HepG2 (cell line): ENCODE measurements at regions not wholly inside any gene's neighbourhood (a gene's known extent, or its start where the extent isn't known, plus 50 kb on each side); places are given as distances from the start of the nearest gene placed in this dataset.

Experiments
- ATAC-seq: fragments of 200-7000 bp; cut with Tn5 transposase; 3 replicates; pipeline ENCODE4 v1.9.1; 2020; ENCODE audit warnings: mild to moderate bottlenecking, moderate library complexity
- BruUV-seq: library from RNA; stranded (reverse); fragments of 400-500 nt; replicated peaks from 2 replicates; lab custom pipeline; 2021; lab: Mats Ljungman, UMichigan
- CTCF ChIA-PET: fragments of 300-600 bp; formaldehyde crosslinking; extraction: SDS; loops from one replicate; lab custom pipeline; 2021; ENCODE audit warnings: low total read pairs, inconsistent platforms, low intra/inter-chr PET ratio; lab: Yijun Ruan, JAX
- POLR2A ChIA-PET: fragments of 350-600 bp; sonication (Branson Sonifier 250); formaldehyde crosslinking; loops from one replicate; lab custom pipeline; 2020; ENCODE audit warnings: antibody characterized with exemption, inconsistent platforms; lab: Yijun Ruan, JAX
- DNase-seq: peaks from one replicate; pipeline ENCODE4 v3.0.0-alpha.2; 2015; ENCODE audit warnings: low spot score
- FAIRE-seq: peaks from 3 replicates; lab custom pipeline; 2011; peaks lifted over from hg19 to GRCh38; lab: Jason Lieb, UNC
- H2AFZ ChIP-seq: one replicate; pipeline ENCODE4 v1.6.1; 2011; ENCODE audit warnings: low read length, inconsistent platforms
- H3K27ac ChIP-seq: fragments of 300-600 bp; 3 replicates; pipeline ENCODE4 v1.8.0; 2011; ENCODE audit warnings: mixed run types, mild to moderate bottlenecking, mixed read lengths, low read length, inconsistent platforms; ENCODE audit not compliant: insufficient read depth; ENCODE audit errors: extremely low read length
- H3K27me3 ChIP-seq, 2 experiments: fragments of 200-600 bp in 1 of 2; 2 replicates in 1 of 2; 3 replicates in 1 of 2; pipeline versions ENCODE4 v1.6.0 to v1.8.0; 2011; ENCODE audit warnings: low read length in 2 of 2, mild to moderate bottlenecking in 2 of 2, moderate library complexity in 2 of 2, inconsistent platforms in 1 of 2; ENCODE audit not compliant: insufficient read depth in 2 of 2, control insufficient read depth in 1 of 2
- H3K36me3 ChIP-seq, 2 experiments: fragments of 200-600 bp in 1 of 2; replicated peaks in 1 of 2; 2 replicates in 1 of 2; 3 replicates in 1 of 2; pipeline versions ENCODE4 v1.5.1 to v1.8.0; 2011; ENCODE audit warnings: low read length in 2 of 2, inconsistent platforms in 1 of 2; ENCODE audit not compliant: insufficient read depth in 2 of 2, control insufficient read depth in 1 of 2
- H3K4me1 ChIP-seq: 2 replicates; pipeline ENCODE4 v1.5.1; 2012; ENCODE audit warnings: low read length, inconsistent platforms; ENCODE audit not compliant: insufficient read depth
- H3K4me2 ChIP-seq: 2 replicates; pipeline ENCODE4 v1.6.0; 2011; ENCODE audit warnings: low read depth, low read length, inconsistent platforms
- H3K4me3 ChIP-seq, 3 experiments: fragments of 200-600 bp in 1 of 3; sonication (generic), shearing (Covaris generic) in 1 of 3; replicated peaks in 1 of 3; 2 replicates each; pipeline ENCODE4 v1.5.1; 2011 to 2016; ENCODE audit warnings: low read length in 3 of 3, inconsistent platforms in 2 of 3, low read depth in 2 of 3, mild to moderate bottlenecking in 2 of 3, control low read depth in 1 of 3, mixed read lengths in 1 of 3; ENCODE audit not compliant: insufficient read depth in 1 of 3
- H3K79me2 ChIP-seq: one replicate; pipeline ENCODE4 v1.6.1; 2011; ENCODE audit warnings: low read length, inconsistent platforms; ENCODE audit not compliant: insufficient read depth
- H3K9ac ChIP-seq: 2 replicates; pipeline ENCODE4 v1.6.0; 2011; ENCODE audit warnings: mild to moderate bottlenecking, low read depth, low read length, inconsistent platforms; ENCODE audit not compliant: insufficient read depth
- H3K9me3 ChIP-seq: 2 replicates; pipeline ENCODE4 v1.5.1; 2012; ENCODE audit warnings: mild to moderate bottlenecking, low read length
- H4K20me1 ChIP-seq: 2 replicates; pipeline ENCODE4 v1.6.0; 2011; ENCODE audit warnings: inconsistent platforms, mild to moderate bottlenecking, low read length, moderate library complexity; ENCODE audit not compliant: insufficient read depth
- E2F1 ChIP-seq: sonication (generic); formaldehyde crosslinking; IDR thresholded peaks from 2 replicates; pipeline ENCODE4 v1.5.0; 2020; ENCODE audit warnings: missing genetic modification reagents
- FOXP1 ChIP-seq, 2 experiments: fragments of 450-650 bp in 1 of 2; IDR thresholded peaks; 2 replicates each; pipeline ENCODE4 v1.6.1; 2017 to 2018; ENCODE audit warnings: antibody characterized with exemption in 1 of 2
- KAT7 ChIP-seq: IDR thresholded peaks from 2 replicates; pipeline ENCODE4 v1.6.1; 2018; ENCODE audit warnings: borderline replicate concordance, missing compliant biosample characterization
- MAFK ChIP-seq, 2 experiments: IDR thresholded peaks in 1 of 2; conservative IDR thresholded peaks in 1 of 2; 2 replicates each; pipeline ENCODE4 v1.6.1; 2011; ENCODE audit warnings: improper control_type of control experiment in 2 of 2, low read length in 2 of 2
- PCBP2 ChIP-seq: fragments of 200-400 bp; formaldehyde crosslinking; optimal IDR thresholded peaks from 2 replicates; pipeline ENCODE3; 2018; ENCODE audit warnings: low read length, low read depth; ENCODE audit not compliant: poor library complexity, severe bottlenecking
- SMARCC2 ChIP-seq: fragments of 450-650 bp; IDR thresholded peaks from 2 replicates; pipeline ENCODE4 v1.6.1; 2017; ENCODE audit warnings: antibody characterized with exemption, mild to moderate bottlenecking
- SNAPC2 ChIP-seq: sonication (generic); formaldehyde crosslinking; IDR thresholded peaks from 2 replicates; pipeline ENCODE4 v1.8.1; 2022; ENCODE audit warnings: mild to moderate bottlenecking, missing genetic modification reagents
- ZNF136 ChIP-seq: sonication (generic); formaldehyde crosslinking; IDR thresholded peaks from 2 replicates; pipeline ENCODE4 v1.8.1; 2022; ENCODE audit warnings: low read depth, mild to moderate bottlenecking, moderate library complexity, missing genetic modification reagents
- ZNF30 ChIP-seq: sonication (generic); formaldehyde crosslinking; IDR thresholded peaks from 2 replicates; pipeline ENCODE4 v1.5.0; 2020; ENCODE audit warnings: mild to moderate bottlenecking, missing genetic modification reagents
- ZNF652 ChIP-seq: IDR thresholded peaks from 2 replicates; pipeline ENCODE4 v1.6.1; 2016; ENCODE audit warnings: low read depth, borderline replicate concordance
- WGBS: methylation state at CpG from one replicate; pipeline ENCODE4 v1.1.6; 2017; ENCODE audit warnings: low lambda C conversion rate; 5-methylcytosine and 5-hydroxymethylcytosine counted together
- in situ Hi-C: cut with HindIII; loops from 2 replicates; pipeline ENCODE4 v1.10.0; 2017; ENCODE audit warnings: low pct_unique_long_range_greater_than_20kb; ENCODE audit not compliant: extremely low pct_ligation_motif_present
- intact Hi-C: fragments of 100-400 bp; cut with micrococcal nuclease; formaldehyde crosslinking; loops from one replicate; pipeline ENCODE4 v1.10.0; 2022; ENCODE audit not compliant: unreplicated experiment
- TF ChIP-seq, protein P1 (sequence below): sonication (generic); formaldehyde crosslinking; conservative IDR thresholded peaks from 2 replicates; pipeline ENCODE4 v1.4.0; 2020; ENCODE audit warnings: missing genetic modification reagents
- TF ChIP-seq, protein P2 (sequence below): sonication (generic); formaldehyde crosslinking; IDR thresholded peaks from 2 replicates; pipeline ENCODE4 v1.8.1; 2023; ENCODE audit warnings: mild to moderate bottlenecking, moderate library complexity, missing genetic modification reagents

DNA sequence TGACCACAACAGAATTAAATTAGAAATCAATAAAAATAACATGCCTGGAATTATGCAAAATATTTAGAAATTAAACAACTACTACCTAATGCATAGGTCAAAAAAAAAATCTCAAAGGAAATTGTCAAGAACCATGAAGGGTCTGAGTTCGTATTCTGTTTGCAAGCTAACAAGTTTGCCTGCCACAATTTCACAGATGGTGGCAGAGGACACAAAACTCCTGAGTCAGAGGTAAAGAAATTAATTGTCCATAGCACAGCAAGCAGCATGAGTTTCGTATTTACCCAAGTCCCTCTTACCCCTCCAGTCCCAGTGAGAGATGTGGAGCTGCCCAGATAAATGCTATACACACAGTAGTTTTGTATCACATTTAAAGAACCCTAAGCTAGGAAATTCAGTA, 675.9 kb downstream of the UQCRFS1 start (continued):
- TF ChIP-seq ZNF652 (CRISPR knock-in tag): no peak

DNA sequence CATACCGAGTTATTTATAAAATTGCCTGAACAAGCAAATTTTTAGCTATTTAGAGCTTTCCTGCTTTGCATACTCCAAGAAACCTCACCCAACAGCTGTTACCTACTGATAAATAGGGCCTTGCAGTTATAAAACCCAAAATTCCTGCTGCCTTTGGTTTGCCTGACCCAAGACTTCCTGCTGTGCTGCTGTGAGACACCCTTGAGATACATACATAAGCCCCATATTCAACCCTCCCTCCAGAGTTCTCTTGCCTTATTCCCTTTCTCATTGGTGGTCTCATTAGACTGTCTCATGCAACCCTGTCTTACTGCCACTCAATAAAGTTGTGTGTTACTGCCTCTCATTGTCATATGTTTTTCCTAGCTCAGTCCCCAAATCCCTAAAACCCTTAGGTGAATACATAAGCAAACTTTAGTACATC, 677.6 kb downstream of the UQCRFS1 start:
- H2AFZ ChIP-seq: no peak overlapping the region
- H3K9me3 ChIP-seq: peaks cover 60% of the 10 kb centered on the region
- no peaks in the 10 kb centered on the region for H3K79me2 ChIP-seq
- POLR2A ChIA-PET: no interaction called here
- CTCF ChIA-PET: no interaction called here
- 10% methylated on average over 1 of the region's 1 CpG for WGBS
- no peak overlapping the region for H3K27ac ChIP-seq
- ATAC-seq: no peak
- H3K4me2 ChIP-seq: no peak overlapping the region
- no peaks in the 10 kb centered on the region for H3K36me3 ChIP-seq
- TF ChIP-seq PCBP2 (no peak), FOXP1 (IDR thresholded peaks at IDR 0.05) (no peak), FOXP1 (CRISPR knock-in tag; IDR thresholded peaks at IDR 0.05) (no peak), MAFK (conservative IDR thresholded peaks at IDR 0.05 in 1 of 2, IDR thresholded peaks at IDR 0.05 in 1 of 2; ENCODE audit: low read length in 2 of 2) (0 out of 4 replicates have a peak, but pooled peaks of 1 of the 2 experiments have one; percentile 2)
- in situ Hi-C loops: no loop called here
- no peak for FAIRE-seq
- no peak for DNase-seq
- intact Hi-C loops: no loop called here
- no peaks in the 10 kb centered on the region for H3K27me3 ChIP-seq
- H3K4me3 ChIP-seq: no peak overlapping the region
- no peak overlapping the region for H3K9ac ChIP-seq
- no peaks in the 10 kb centered on the region for H3K4me1 ChIP-seq
- BruUV-seq: no TSS peak
- H4K20me1 ChIP-seq: no peaks in the 10 kb centered on the region

DNA sequence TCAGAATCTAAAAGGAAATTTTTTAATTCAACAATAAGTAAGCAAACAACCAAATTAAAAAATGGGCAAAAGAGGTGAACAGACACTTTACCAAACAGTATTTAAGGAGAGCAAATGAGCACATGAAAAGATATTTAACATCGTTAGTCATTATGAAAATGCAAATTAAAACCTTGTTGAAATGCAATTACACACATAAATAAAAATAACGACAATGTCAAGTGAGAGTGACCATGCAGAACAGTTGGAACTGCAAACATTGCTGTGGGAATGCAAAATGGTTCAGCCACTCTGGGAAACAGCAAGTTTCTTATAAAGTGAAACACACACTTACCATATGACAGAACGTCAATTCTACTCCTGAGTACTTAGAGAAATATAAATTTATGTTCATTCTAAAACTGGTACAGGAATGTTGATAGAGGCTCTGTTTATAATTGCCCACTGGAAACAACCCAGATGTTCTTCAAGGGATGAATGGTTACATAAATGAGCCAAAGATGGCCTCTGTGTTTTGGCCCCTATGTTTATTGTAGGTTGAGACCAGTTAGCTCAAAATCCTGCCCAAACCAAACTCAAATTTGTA, 678.1 kb downstream of the UQCRFS1 start:
- Histone ChIP-seq H3K9me3 (peaks cover 65% of the 10 kb centered on the region), H4K20me1 (no peaks in the 10 kb centered on the region), H3K4me3 (no peak overlapping the region), H2AFZ (no peak overlapping the region), H3K4me2 (no peak overlapping the region), H3K27me3 (no peaks in the 10 kb centered on the region), H3K27ac (no peak overlapping the region), H3K4me1 (no peaks in the 10 kb centered on the region), H3K9ac (no peak overlapping the region), H3K79me2 (no peaks in the 10 kb centered on the region), H3K36me3 (no peaks in the 10 kb centered on the region)
- ChIA-PET CTCF (no interaction called here), POLR2A (no interaction called here)
- in situ Hi-C loops (no loop called here), intact Hi-C loops (no loop called here)
- DNase-seq: no peak
- no peak for ATAC-seq
- no peak for FAIRE-seq
- BruUV-seq: no TSS peak
- WGBS: 0% methylated on average over 3 of the region's 3 CpGs
- no peak for TF ChIP-seq SMARCC2
- no peak for TF ChIP-seq ZNF136 (CRISPR knock-in tag)
- TF ChIP-seq KAT7: no peak
- no peak for TF ChIP-seq SNAPC2 (CRISPR knock-in tag)
- TF ChIP-seq ZNF30 (CRISPR knock-in tag): no peak
- no peak for TF ChIP-seq E2F1 (CRISPR knock-in tag)
- TF ChIP-seq, protein P1, sequence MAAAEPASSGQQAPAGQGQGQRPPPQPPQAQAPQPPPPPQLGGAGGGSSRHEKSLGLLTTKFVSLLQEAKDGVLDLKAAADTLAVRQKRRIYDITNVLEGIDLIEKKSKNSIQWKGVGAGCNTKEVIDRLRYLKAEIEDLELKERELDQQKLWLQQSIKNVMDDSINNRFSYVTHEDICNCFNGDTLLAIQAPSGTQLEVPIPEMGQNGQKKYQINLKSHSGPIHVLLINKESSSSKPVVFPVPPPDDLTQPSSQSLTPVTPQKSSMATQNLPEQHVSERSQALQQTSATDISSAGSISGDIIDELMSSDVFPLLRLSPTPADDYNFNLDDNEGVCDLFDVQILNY: no peak
- TF ChIP-seq, protein P2, sequence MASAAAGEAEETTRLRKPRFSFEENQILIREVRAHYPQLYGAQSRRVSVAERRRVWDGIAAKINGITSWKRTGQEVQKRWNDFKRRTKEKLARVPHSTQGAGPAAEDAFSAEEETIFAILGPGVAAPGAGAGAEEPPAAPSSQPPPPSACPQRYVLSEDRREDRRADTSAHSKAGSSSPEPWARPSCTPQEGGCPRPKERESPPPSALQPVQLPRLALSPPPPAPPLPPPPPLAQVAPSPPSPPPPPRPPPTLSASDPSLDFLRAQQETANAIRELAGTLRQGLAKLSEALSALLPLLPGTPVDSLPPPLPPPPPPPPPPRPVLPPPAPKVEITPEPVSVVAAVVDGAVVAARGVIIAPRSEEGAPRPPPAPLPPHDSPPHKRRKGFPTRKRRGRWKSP (CRISPR knock-in tag): no peak
